ENCODE measurements at regions not wholly inside any gene's neighbourhood (a gene's known extent, or its start where the extent isn't known, plus 50 kb on each side); places are given as distances from the start of the nearest gene placed in this dataset.

DNA sequence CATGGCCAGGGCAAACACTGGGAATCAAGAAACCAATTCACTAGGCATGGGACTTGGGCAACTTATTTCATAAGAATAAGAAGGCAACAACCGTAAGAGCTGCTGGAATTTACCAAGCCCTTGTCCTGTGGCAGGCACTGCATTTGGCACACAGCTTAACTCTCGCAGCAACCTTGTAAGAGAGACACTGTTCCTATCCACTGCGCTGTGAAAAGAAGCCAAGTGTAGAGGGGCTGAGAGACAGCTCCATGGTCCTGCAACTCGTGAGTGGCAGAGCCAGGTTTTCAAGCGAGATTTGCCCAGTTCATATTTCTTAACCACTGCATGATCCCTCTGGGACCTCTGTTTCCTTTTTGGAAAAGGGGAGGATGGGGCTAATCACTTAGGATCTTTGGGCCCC lies 129.3 kb upstream of the STC2 start:
- TF ChIP-seq, protein P1, sequence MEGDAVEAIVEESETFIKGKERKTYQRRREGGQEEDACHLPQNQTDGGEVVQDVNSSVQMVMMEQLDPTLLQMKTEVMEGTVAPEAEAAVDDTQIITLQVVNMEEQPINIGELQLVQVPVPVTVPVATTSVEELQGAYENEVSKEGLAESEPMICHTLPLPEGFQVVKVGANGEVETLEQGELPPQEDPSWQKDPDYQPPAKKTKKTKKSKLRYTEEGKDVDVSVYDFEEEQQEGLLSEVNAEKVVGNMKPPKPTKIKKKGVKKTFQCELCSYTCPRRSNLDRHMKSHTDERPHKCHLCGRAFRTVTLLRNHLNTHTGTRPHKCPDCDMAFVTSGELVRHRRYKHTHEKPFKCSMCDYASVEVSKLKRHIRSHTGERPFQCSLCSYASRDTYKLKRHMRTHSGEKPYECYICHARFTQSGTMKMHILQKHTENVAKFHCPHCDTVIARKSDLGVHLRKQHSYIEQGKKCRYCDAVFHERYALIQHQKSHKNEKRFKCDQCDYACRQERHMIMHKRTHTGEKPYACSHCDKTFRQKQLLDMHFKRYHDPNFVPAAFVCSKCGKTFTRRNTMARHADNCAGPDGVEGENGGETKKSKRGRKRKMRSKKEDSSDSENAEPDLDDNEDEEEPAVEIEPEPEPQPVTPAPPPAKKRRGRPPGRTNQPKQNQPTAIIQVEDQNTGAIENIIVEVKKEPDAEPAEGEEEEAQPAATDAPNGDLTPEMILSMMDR (IDR thresholded peaks at IDR 0.05; ENCODE audit: extremely low read depth in 1 of 2, insufficient read depth in 1 of 2, low read depth in 1 of 2, low read length in 2 of 2): no peak
- no peak for TF ChIP-seq POLR2AphosphoS5 (IDR thresholded peaks at IDR 0.05; ENCODE audit: insufficient read depth, low read depth, low read length)
- TF ChIP-seq EZH2 (IDR thresholded peaks at IDR 0.05; ENCODE audit: borderline replicate concordance, low read depth, low read length, severe bottlenecking): no peak
- TF ChIP-seq POLR2A (IDR thresholded peaks at IDR 0.05; ENCODE audit: low read depth, low read length): no peak
- TF ChIP-seq, protein P2, sequence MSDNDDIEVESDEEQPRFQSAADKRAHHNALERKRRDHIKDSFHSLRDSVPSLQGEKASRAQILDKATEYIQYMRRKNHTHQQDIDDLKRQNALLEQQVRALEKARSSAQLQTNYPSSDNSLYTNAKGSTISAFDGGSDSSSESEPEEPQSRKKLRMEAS (IDR thresholded peaks at IDR 0.05; ENCODE audit: insufficient read depth, insufficient read length): no peak
- no peak for TF ChIP-seq JUN (IDR thresholded peaks at IDR 0.05; ENCODE audit: borderline replicate concordance, insufficient read depth, insufficient read length, low read depth)
- TF ChIP-seq FOS (IDR thresholded peaks at IDR 0.05; ENCODE audit: borderline replicate concordance, insufficient read depth, low read length): no peak
- no peak for TF ChIP-seq MYC (IDR thresholded peaks at IDR 0.05; ENCODE audit: low read depth, low read length)
- TF ChIP-seq GATA2 (IDR thresholded peaks at IDR 0.05; ENCODE audit: insufficient read depth, insufficient read length, low read depth, low read length): no peak
